ENCODE measurements at regions not wholly inside any gene's neighbourhood (a gene's known extent, or its start where the extent isn't known, plus 50 kb on each side); places are given as distances from the start of the nearest gene placed in this dataset.

- Histone ChIP-seq H3K27me3 (ENCODE audit: insufficient read depth) (no peaks in the 10 kb centered on the region), H3K4me2 (no peak overlapping the region), H3K9ac (no peak overlapping the region), H3K4me3 (ENCODE audit: low read depth in 2 of 2, low read length in 1 of 2) (no peak overlapping the region), H3K4me1 (ENCODE audit: control insufficient read depth in 1 of 2, insufficient read depth in 2 of 2, low read depth in 1 of 2, low read length in 1 of 2) (no peaks in the 10 kb centered on the region), H3F3A (replicated peaks; ENCODE audit: insufficient read depth) (no peaks in the 10 kb centered on the region), H3K9me2 (no peaks in the 10 kb centered on the region), H4K20me1 (ENCODE audit: insufficient read depth) (no peaks in the 10 kb centered on the region), H2AFZ (ENCODE audit: low read depth) (no peak overlapping the region), H3K79me2 (ENCODE audit: insufficient read depth) (no peaks in the 10 kb centered on the region), H3K9me3 (no peaks in the 10 kb centered on the region), H3K27ac (ENCODE audit: low read depth in 2 of 2, low read length in 1 of 2) (no peak overlapping the region), H3K36me3 (replicated peaks in 1 of 2; ENCODE audit: control insufficient read depth in 1 of 2, insufficient read depth in 2 of 2, low read length in 1 of 2) (no peaks in the 10 kb centered on the region)
- no peak for DNase-seq
- CTCF ChIA-PET = no interaction called here
- POLR2A ChIA-PET = no interaction called here
- 0% methylated on average over 1 of the region's 1 CpG for WGBS (ENCODE audit: low lambda C conversion rate)
- TF ChIP-seq MAX (IDR thresholded peaks at IDR 0.05; ENCODE audit: low read depth) (no peak), YY1 (IDR thresholded peaks at IDR 0.05; ENCODE audit: low read depth) (no peak), RFX5 (IDR thresholded peaks at IDR 0.05; ENCODE audit: low read length) (no peak), TCF12 (IDR thresholded peaks at IDR 0.05) (no peak), GABPA (IDR thresholded peaks at IDR 0.05; ENCODE audit: low read depth) (no peak), MXI1 (IDR thresholded peaks at IDR 0.05; ENCODE audit: low read depth, low read length) (no peak), ELF1 (IDR thresholded peaks at IDR 0.05) (no peak), SMC3 (IDR thresholded peaks at IDR 0.05; ENCODE audit: low read depth, low read length) (no peak), RXRA (IDR thresholded peaks at IDR 0.05; ENCODE audit: borderline replicate concordance, low read depth) (no peak), RCOR1 (IDR thresholded peaks at IDR 0.05; ENCODE audit: low read length) (no peak), NRF1 (IDR thresholded peaks at IDR 0.05; ENCODE audit: low read depth, low read length) (no peak), POLR2AphosphoS5 (IDR thresholded peaks at IDR 0.05; ENCODE audit: low read depth, low read length) (no peak), USF2 (IDR thresholded peaks at IDR 0.05; ENCODE audit: borderline replicate concordance, low read depth, low read length) (no peak), GATA2 (CRISPR knock-in tag; IDR thresholded peaks at IDR 0.05) (no peak), SIN3A (IDR thresholded peaks at IDR 0.05; ENCODE audit: borderline replicate concordance, low read depth, low read length) (no peak), RAD21 (IDR thresholded peaks at IDR 0.05; ENCODE audit: low read length) (no peak), PBX3 (IDR thresholded peaks at IDR 0.05) (no peak), JUND (IDR thresholded peaks at IDR 0.05) (no peak), REST (IDR thresholded peaks at IDR 0.05; ENCODE audit: low read depth, low read length) (no peak), FOXJ3 (CRISPR knock-in tag; IDR thresholded peaks at IDR 0.05) (no peak)
These were observed 67.9 kb upstream of the PGBD5 start for GRCh38 chr1:230494026-230494425.
